ENCODE measurements at regions not wholly inside any gene's neighbourhood (a gene's known extent, or its start where the extent isn't known, plus 50 kb on each side); places are given as distances from the start of the nearest gene placed in this dataset.

GRCh38 chr4:116573540-116573939 lies 511.8 kb downstream of the TRAM1L1 start:
- Histone ChIP-seq H3K4ac (ENCODE audit: low read depth, low read length) (no peak overlapping the region), H2AK5ac (ENCODE audit: insufficient read length, low read length) (no peak overlapping the region), H3K23ac (ENCODE audit: insufficient read length, low read depth, low read length) (no peak overlapping the region), H3K4me1 (ENCODE audit: insufficient read depth, low read length) (no peaks in the 10 kb centered on the region), H3K14ac (ENCODE audit: insufficient read depth, low read length) (no peak overlapping the region), H2BK120ac (ENCODE audit: low read depth, low read length, poor library complexity, severe bottlenecking) (no peak overlapping the region), H3K79me2 (ENCODE audit: insufficient read depth, low read length) (no peaks in the 10 kb centered on the region), H2BK5ac (ENCODE audit: insufficient read length, low read length) (no peak overlapping the region), H2AFZ (ENCODE audit: low read length) (no peak overlapping the region), H3T11ph (ENCODE audit: low read length) (no peak overlapping the region), H3K23me2 (ENCODE audit: insufficient read length, low read depth, low read length, poor library complexity, severe bottlenecking) (no peaks in the 10 kb centered on the region), H2BK15ac (ENCODE audit: low read depth, low read length) (no peak overlapping the region), H3K56ac (ENCODE audit: insufficient read length, low read depth, low read length) (no peak overlapping the region), H3K9ac (ENCODE audit: extremely low read depth, insufficient read length, low read length) (no peak overlapping the region), H3K9me3 (ENCODE audit: control insufficient read depth, low read depth, low read length) (no peaks in the 10 kb centered on the region), H4K20me1 (ENCODE audit: control insufficient read depth, insufficient read depth, insufficient read length) (no peaks in the 10 kb centered on the region), H2BK20ac (ENCODE audit: low read depth, low read length, poor library complexity, severe bottlenecking) (no peak overlapping the region), H3K79me1 (ENCODE audit: insufficient read depth, low read depth, low read length, poor library complexity, severe bottlenecking) (no peaks in the 10 kb centered on the region), H4K5ac (ENCODE audit: insufficient read length, low read depth, low read length) (no peak overlapping the region), H3K27me3 (ENCODE audit: insufficient read depth, low read length) (no peaks in the 10 kb centered on the region), H4K8ac (replicated peaks; ENCODE audit: insufficient read length, low read depth, low read length) (no peak overlapping the region), H3K27ac (ENCODE audit: insufficient read length, low read depth, low read length) (no peak overlapping the region), H2BK12ac (ENCODE audit: insufficient read length, low read depth, low read length) (no peak overlapping the region), H3K18ac (ENCODE audit: insufficient read length, low read depth, low read length) (no peak overlapping the region), H3K4me2 (ENCODE audit: insufficient read depth, insufficient read length, low read length) (no peak overlapping the region), H4K91ac (ENCODE audit: insufficient read length, low read depth, low read length) (no peak overlapping the region)
- no peak for DNase-seq
- TF ChIP-seq, protein P1, sequence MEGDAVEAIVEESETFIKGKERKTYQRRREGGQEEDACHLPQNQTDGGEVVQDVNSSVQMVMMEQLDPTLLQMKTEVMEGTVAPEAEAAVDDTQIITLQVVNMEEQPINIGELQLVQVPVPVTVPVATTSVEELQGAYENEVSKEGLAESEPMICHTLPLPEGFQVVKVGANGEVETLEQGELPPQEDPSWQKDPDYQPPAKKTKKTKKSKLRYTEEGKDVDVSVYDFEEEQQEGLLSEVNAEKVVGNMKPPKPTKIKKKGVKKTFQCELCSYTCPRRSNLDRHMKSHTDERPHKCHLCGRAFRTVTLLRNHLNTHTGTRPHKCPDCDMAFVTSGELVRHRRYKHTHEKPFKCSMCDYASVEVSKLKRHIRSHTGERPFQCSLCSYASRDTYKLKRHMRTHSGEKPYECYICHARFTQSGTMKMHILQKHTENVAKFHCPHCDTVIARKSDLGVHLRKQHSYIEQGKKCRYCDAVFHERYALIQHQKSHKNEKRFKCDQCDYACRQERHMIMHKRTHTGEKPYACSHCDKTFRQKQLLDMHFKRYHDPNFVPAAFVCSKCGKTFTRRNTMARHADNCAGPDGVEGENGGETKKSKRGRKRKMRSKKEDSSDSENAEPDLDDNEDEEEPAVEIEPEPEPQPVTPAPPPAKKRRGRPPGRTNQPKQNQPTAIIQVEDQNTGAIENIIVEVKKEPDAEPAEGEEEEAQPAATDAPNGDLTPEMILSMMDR (conservative IDR thresholded peaks at IDR 0.05), result no peak
- no CpG with 5 or more reads among the region's 3 CpGs for WGBS (ENCODE audit: extremely low coverage, insufficient read length, low lambda C conversion rate)
- H3K36me3 Mint-ChIP-seq (ENCODE audit: insufficient read depth in 1 of 3, low read depth in 3 of 3), result peaks cover 0 to 19% (median 3%) of the 10 kb centered on the region in 3 experiments
- H3K27me3 Mint-ChIP-seq (ENCODE audit: low read depth), result no peaks in the 10 kb centered on the region
- H3K9me3 Mint-ChIP-seq, result peaks cover 20 to 31% of the 10 kb centered on the region in 2 experiments
- H3K27ac Mint-ChIP-seq, result no peak overlapping the region
- H3K4me1 Mint-ChIP-seq, result no peaks in the 10 kb centered on the region
- no peak overlapping the region for H3K4me3 Mint-ChIP-seq
